ENCODE measurements at regions not wholly inside any gene's neighbourhood (a gene's known extent, or its start where the extent isn't known, plus 50 kb on each side); places are given as distances from the start of the nearest gene placed in this dataset.

DNA sequence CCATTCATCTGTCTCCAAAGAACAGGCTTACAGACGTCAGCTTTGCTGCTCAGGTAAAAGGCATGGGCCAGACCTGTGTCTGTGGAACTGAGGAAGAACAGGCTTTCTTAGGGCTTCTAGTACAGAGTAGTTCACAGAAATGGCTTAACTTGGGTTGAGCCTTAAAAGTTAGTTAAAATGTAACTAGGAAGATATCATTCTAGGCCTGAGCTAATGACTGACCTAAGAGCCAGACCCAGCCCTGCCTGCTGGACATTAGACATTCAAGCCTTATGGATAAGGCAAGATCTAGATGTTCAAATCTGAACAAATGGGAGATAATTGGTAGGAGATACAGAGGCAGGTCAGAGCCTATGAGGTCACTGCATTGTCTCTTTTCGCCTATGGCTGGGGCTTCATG, 73.9 kb upstream of the SLC14A2 start:
- H3K4me3 ChIP-seq (ENCODE audit: low read depth in 2 of 2, low read length in 1 of 2) = no peak overlapping the region
- no peaks in the 10 kb centered on the region for H3K9me2 ChIP-seq
- WGBS (ENCODE audit: low lambda C conversion rate) = 61% methylated on average over 2 of the region's 2 CpGs
- no peaks in the 10 kb centered on the region for H3K9me3 ChIP-seq
- no peak overlapping the region for H2AFZ ChIP-seq (ENCODE audit: low read depth)
- DNase-seq = no peak
- H3F3A ChIP-seq (replicated peaks; ENCODE audit: insufficient read depth) = no peaks in the 10 kb centered on the region
- no peaks in the 10 kb centered on the region for H3K36me3 ChIP-seq (replicated peaks in 1 of 2; ENCODE audit: control insufficient read depth in 1 of 2, insufficient read depth in 2 of 2, low read length in 1 of 2)
- H4K20me1 ChIP-seq (ENCODE audit: insufficient read depth) = no peaks in the 10 kb centered on the region
- H3K27ac ChIP-seq (ENCODE audit: low read depth in 2 of 2, low read length in 1 of 2) = no peak overlapping the region
- H3K9ac ChIP-seq = no peak overlapping the region
- H3K79me2 ChIP-seq (ENCODE audit: insufficient read depth) = no peaks in the 10 kb centered on the region
- ChIA-PET CTCF (interaction anchor here (1.4 to 2.0 kb wide), 2 partner anchors 11 to 15 kb away, joined by 3 to 5 read pairs; no protein-coding TSS in a partner anchor), POLR2A (no interaction called here)
- H3K4me1 ChIP-seq (ENCODE audit: control insufficient read depth in 1 of 2, insufficient read depth in 2 of 2, low read depth in 1 of 2, low read length in 1 of 2) = no peaks in the 10 kb centered on the region; a peak in 1 of 4 replicates
- H3K4me2 ChIP-seq = no peak overlapping the region
- TF ChIP-seq EP300 (IDR thresholded peaks at IDR 0.05; ENCODE audit: borderline replicate concordance in 1 of 2, low read depth in 1 of 2, low read length in 1 of 2) = no peak
- TF ChIP-seq YY1 (IDR thresholded peaks at IDR 0.05; ENCODE audit: low read depth) = no peak
- no peak for TF ChIP-seq FOXJ3 (CRISPR knock-in tag; IDR thresholded peaks at IDR 0.05)
- no peak for TF ChIP-seq TEAD4 (IDR thresholded peaks at IDR 0.05; ENCODE audit: borderline replicate concordance, insufficient read depth)
- TF ChIP-seq, protein P1, sequence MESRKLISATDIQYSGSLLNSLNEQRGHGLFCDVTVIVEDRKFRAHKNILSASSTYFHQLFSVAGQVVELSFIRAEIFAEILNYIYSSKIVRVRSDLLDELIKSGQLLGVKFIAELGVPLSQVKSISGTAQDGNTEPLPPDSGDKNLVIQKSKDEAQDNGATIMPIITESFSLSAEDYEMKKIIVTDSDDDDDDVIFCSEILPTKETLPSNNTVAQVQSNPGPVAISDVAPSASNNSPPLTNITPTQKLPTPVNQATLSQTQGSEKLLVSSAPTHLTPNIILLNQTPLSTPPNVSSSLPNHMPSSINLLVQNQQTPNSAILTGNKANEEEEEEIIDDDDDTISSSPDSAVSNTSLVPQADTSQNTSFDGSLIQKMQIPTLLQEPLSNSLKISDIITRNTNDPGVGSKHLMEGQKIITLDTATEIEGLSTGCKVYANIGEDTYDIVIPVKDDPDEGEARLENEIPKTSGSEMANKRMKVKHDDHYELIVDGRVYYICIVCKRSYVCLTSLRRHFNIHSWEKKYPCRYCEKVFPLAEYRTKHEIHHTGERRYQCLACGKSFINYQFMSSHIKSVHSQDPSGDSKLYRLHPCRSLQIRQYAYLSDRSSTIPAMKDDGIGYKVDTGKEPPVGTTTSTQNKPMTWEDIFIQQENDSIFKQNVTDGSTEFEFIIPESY (IDR thresholded peaks at IDR 0.05; ENCODE audit: borderline replicate concordance, low read depth) = no peak
- TF ChIP-seq MXI1 (IDR thresholded peaks at IDR 0.05; ENCODE audit: low read depth, low read length) = no peak
- TF ChIP-seq EZH2phosphoT487 (IDR thresholded peaks at IDR 0.05; ENCODE audit: borderline replicate concordance, low read depth) = no peak
- TF ChIP-seq, protein P2, sequence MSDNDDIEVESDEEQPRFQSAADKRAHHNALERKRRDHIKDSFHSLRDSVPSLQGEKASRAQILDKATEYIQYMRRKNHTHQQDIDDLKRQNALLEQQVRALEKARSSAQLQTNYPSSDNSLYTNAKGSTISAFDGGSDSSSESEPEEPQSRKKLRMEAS (IDR thresholded peaks at IDR 0.05; ENCODE audit: low read depth) = no peak
- no peak for TF ChIP-seq SMC3 (IDR thresholded peaks at IDR 0.05; ENCODE audit: low read depth, low read length)
- TF ChIP-seq FOSL2 (IDR thresholded peaks at IDR 0.05; ENCODE audit: borderline replicate concordance, low read depth) = no peak
- TF ChIP-seq, protein P3, sequence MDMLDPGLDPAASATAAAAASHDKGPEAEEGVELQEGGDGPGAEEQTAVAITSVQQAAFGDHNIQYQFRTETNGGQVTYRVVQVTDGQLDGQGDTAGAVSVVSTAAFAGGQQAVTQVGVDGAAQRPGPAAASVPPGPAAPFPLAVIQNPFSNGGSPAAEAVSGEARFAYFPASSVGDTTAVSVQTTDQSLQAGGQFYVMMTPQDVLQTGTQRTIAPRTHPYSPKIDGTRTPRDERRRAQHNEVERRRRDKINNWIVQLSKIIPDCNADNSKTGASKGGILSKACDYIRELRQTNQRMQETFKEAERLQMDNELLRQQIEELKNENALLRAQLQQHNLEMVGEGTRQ (IDR thresholded peaks at IDR 0.05; ENCODE audit: borderline replicate concordance, low read depth, low read length) = no peak
- no peak for TF ChIP-seq REST (IDR thresholded peaks at IDR 0.05; ENCODE audit: low read depth, low read length)
- TF ChIP-seq FOXM1 (IDR thresholded peaks at IDR 0.05; ENCODE audit: low read depth) = no peak
- TF ChIP-seq GABPA (IDR thresholded peaks at IDR 0.05; ENCODE audit: low read depth) = no peak
- TF ChIP-seq RFX5 (IDR thresholded peaks at IDR 0.05; ENCODE audit: low read length) = no peak
- TF ChIP-seq, protein P4, sequence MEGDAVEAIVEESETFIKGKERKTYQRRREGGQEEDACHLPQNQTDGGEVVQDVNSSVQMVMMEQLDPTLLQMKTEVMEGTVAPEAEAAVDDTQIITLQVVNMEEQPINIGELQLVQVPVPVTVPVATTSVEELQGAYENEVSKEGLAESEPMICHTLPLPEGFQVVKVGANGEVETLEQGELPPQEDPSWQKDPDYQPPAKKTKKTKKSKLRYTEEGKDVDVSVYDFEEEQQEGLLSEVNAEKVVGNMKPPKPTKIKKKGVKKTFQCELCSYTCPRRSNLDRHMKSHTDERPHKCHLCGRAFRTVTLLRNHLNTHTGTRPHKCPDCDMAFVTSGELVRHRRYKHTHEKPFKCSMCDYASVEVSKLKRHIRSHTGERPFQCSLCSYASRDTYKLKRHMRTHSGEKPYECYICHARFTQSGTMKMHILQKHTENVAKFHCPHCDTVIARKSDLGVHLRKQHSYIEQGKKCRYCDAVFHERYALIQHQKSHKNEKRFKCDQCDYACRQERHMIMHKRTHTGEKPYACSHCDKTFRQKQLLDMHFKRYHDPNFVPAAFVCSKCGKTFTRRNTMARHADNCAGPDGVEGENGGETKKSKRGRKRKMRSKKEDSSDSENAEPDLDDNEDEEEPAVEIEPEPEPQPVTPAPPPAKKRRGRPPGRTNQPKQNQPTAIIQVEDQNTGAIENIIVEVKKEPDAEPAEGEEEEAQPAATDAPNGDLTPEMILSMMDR (IDR thresholded peaks at IDR 0.05) = no peak
- no peak for TF ChIP-seq IRF3 (IDR thresholded peaks at IDR 0.05; ENCODE audit: low read depth, low read length)
- TF ChIP-seq RAD21 (IDR thresholded peaks at IDR 0.05; ENCODE audit: low read length) = no peak
- TF ChIP-seq CHD2 (IDR thresholded peaks at IDR 0.05; ENCODE audit: low read length, partially characterized antibody) = no peak
- no peaks in the 10 kb centered on the region for H3K27me3 ChIP-seq (ENCODE audit: insufficient read depth)

All from SK-N-SH (cell line).